Trophoblast cell (in vitro differentiated cells and primary cell): ENCODE measurements at regions not wholly inside any gene's neighbourhood (a gene's known extent, or its start where the extent isn't known, plus 50 kb on each side); places are given as distances from the start of the nearest gene placed in this dataset.

ENCODE experiments used
- DNase-seq, 2 donors: peaks; one replicate each; pipeline ENCODE4 v3.0.0-alpha.2; 2016
- H2AFZ ChIP-seq: 2 replicates; pipeline ENCODE4 v1.6.1; 2013; ENCODE audit warnings: low read length, moderate library complexity, mild to moderate bottlenecking; ENCODE audit not compliant: insufficient read depth, poor library complexity
- H2AK5ac ChIP-seq: 2 replicates; pipeline ENCODE4 v1.6.1; 2013; ENCODE audit warnings: mild to moderate bottlenecking, low read length
- H2BK120ac ChIP-seq: 2 replicates; pipeline ENCODE4 v1.6.1; 2013; ENCODE audit warnings: low read length, mild to moderate bottlenecking, moderate library complexity; ENCODE audit not compliant: insufficient read depth, poor library complexity
- H2BK12ac ChIP-seq: 2 replicates; pipeline ENCODE4 v1.6.1; 2013; ENCODE audit warnings: mild to moderate bottlenecking, low read length, moderate library complexity
- H2BK5ac ChIP-seq: 2 replicates; pipeline ENCODE4 v1.6.1; 2013; ENCODE audit warnings: low read length, low read depth, moderate library complexity, mild to moderate bottlenecking; ENCODE audit not compliant: poor library complexity
- H3K14ac ChIP-seq: 2 replicates; pipeline ENCODE4 v1.6.1; 2013; ENCODE audit warnings: mild to moderate bottlenecking, low read length
- H3K18ac ChIP-seq: 2 replicates; pipeline ENCODE4 v1.6.1; 2013; ENCODE audit warnings: mild to moderate bottlenecking, low read length
- H3K23ac ChIP-seq: 2 replicates; pipeline ENCODE4 v1.6.1; 2013; ENCODE audit warnings: low read length
- H3K27ac ChIP-seq: 2 replicates; pipeline ENCODE4 v1.5.1; 2013; ENCODE audit warnings: low read depth, mild to moderate bottlenecking, inconsistent platforms, low read length, moderate library complexity
- H3K27me3 ChIP-seq: 2 replicates; pipeline ENCODE4 v1.6.1; 2013; ENCODE audit warnings: inconsistent platforms, mild to moderate bottlenecking, low read length, moderate library complexity; ENCODE audit not compliant: insufficient read depth
- H3K36me3 ChIP-seq, 2 experiments: 1 replicate in 1 of 2; 2 replicates in 1 of 2; pipeline ENCODE4 v1.6.1; 2013; ENCODE audit warnings: low read length in 2 of 2, mild to moderate bottlenecking in 2 of 2, moderate library complexity in 1 of 2; ENCODE audit not compliant: insufficient read depth in 2 of 2, control insufficient read depth in 1 of 2
- H3K4ac ChIP-seq: 2 replicates; pipeline ENCODE4 v1.6.1; 2013; ENCODE audit warnings: low read depth, mild to moderate bottlenecking, low read length, moderate library complexity
- H3K4me1 ChIP-seq, 2 experiments: 1 replicate in 1 of 2; 2 replicates in 1 of 2; pipeline ENCODE4 v1.6.1; 2013; ENCODE audit warnings: low read length in 2 of 2, mild to moderate bottlenecking in 2 of 2, moderate library complexity in 1 of 2; ENCODE audit not compliant: insufficient read depth in 2 of 2, control insufficient read depth in 1 of 2
- H3K4me2 ChIP-seq: 2 replicates; pipeline ENCODE4 v1.6.1; 2013; ENCODE audit warnings: inconsistent platforms, mild to moderate bottlenecking, low read length, moderate library complexity
- H3K4me3 ChIP-seq: 2 replicates; pipeline ENCODE4 v1.5.1; 2013; ENCODE audit warnings: mild to moderate bottlenecking, low read depth, low read length, inconsistent platforms
- H3K79me1 ChIP-seq: one replicate; pipeline ENCODE4 v1.6.1; 2013; ENCODE audit warnings: low read length
- H3K79me2 ChIP-seq: 2 replicates; pipeline ENCODE4 v1.6.1; 2013; ENCODE audit warnings: low read length, mild to moderate bottlenecking; ENCODE audit not compliant: control insufficient read depth, insufficient read depth, poor library complexity
- H3K9ac ChIP-seq: 2 replicates; pipeline ENCODE4 v1.6.1; 2013; ENCODE audit warnings: mild to moderate bottlenecking, low read length
- H3K9me3 ChIP-seq: 2 replicates; pipeline ENCODE4 v1.6.1; 2013; ENCODE audit warnings: low read depth, mild to moderate bottlenecking, control low read depth, inconsistent platforms, low read length; ENCODE audit not compliant: insufficient read depth
- H4K12ac ChIP-seq: 2 replicates; pipeline ENCODE4 v1.6.1; 2013; ENCODE audit warnings: low read depth, mild to moderate bottlenecking, low read length, moderate library complexity
- H4K8ac ChIP-seq: 2 replicates; pipeline ENCODE4 v1.6.1; 2013; ENCODE audit warnings: low read depth, mild to moderate bottlenecking, low read length, moderate library complexity
- H4K91ac ChIP-seq: one replicate; pipeline ENCODE4 v1.6.1; 2013; ENCODE audit warnings: low read depth, mild to moderate bottlenecking, low read length, moderate library complexity
- WGBS: extraction: QIAGEN DNeasy Blood & Tissue Kit; methylation state at CpG from one replicate; pipeline ENCODE4 v1.1.7; 2013; ENCODE audit warnings: missing lambda C conversion rate; ENCODE audit not compliant: insufficient read length, insufficient coverage; ENCODE audit errors: extremely low coverage; 5-methylcytosine and 5-hydroxymethylcytosine counted together

- H4K8ac ChIP-seq: no peak overlapping the region
- H3K27ac ChIP-seq: no peak overlapping the region
- H3K4me2 ChIP-seq: no peak overlapping the region
- no peak overlapping the region for H2AK5ac ChIP-seq
- H4K91ac ChIP-seq: no peak overlapping the region
- H2AFZ ChIP-seq: no peak overlapping the region
- H3K4me3 ChIP-seq: no peak overlapping the region
- H2BK12ac ChIP-seq: no peak overlapping the region
- H4K12ac ChIP-seq: no peak overlapping the region
- H2BK5ac ChIP-seq: no peak overlapping the region
- no peak overlapping the region for H3K14ac ChIP-seq
- DNase-seq: peak in 1 of 2 donors; percentile 40
- H3K4ac ChIP-seq: no peak overlapping the region
- WGBS: no CpG with 5 or more reads among the region's 8 CpGs
- no peaks in the 10 kb centered on the region for H3K79me1 ChIP-seq
- no peak overlapping the region for H3K23ac ChIP-seq
- H3K18ac ChIP-seq: no peak overlapping the region
- H2BK120ac ChIP-seq: no peak overlapping the region
- H3K4me1 ChIP-seq: no peaks in the 10 kb centered on the region
- peaks cover 2% of the 10 kb centered on the region for H3K9me3 ChIP-seq
- no peaks in the 10 kb centered on the region for H3K79me2 ChIP-seq
- no peaks in the 10 kb centered on the region for H3K36me3 ChIP-seq
- no peak overlapping the region for H3K9ac ChIP-seq
- no peaks in the 10 kb centered on the region for H3K27me3 ChIP-seq
Measured at GRCh38 chr10:109773288-109774120, 149.8 kb downstream of the XPNPEP1 start.

DNA sequence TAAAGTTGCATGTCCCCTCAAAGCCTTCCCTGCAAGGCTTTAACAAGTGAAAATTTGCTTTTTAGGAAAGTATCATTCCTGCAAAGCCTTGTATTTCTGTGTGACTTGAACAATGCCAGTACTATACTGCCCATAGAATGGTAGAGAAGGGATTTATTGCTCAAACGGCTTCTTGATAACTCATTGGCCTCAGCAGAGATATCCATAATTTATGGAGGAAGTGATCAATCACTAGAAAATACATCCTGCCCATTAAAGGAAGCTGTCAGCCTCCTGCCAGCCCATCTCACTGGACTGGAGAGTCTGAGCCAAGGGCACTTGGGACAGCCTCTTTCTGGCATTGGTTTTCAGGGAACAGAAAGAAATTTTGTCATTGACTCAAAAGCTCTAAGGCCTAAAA is 152.6 kb downstream of the XPNPEP1 start:
- no peak overlapping the region for H3K18ac ChIP-seq
- H3K79me2 ChIP-seq: no peaks in the 10 kb centered on the region
- no peak overlapping the region for H3K4ac ChIP-seq
- H2AFZ ChIP-seq: no peak overlapping the region
- no peak overlapping the region for H2AK5ac ChIP-seq
- H2BK120ac ChIP-seq: no peak overlapping the region
- H3K27ac ChIP-seq: no peak overlapping the region
- no peak overlapping the region for H2BK5ac ChIP-seq
- no peak overlapping the region for H4K91ac ChIP-seq
- no peak for DNase-seq
- H3K36me3 ChIP-seq: no peaks in the 10 kb centered on the region
- H3K9ac ChIP-seq: no peak overlapping the region
- peaks cover 2% of the 10 kb centered on the region for H3K9me3 ChIP-seq
- H3K27me3 ChIP-seq: no peaks in the 10 kb centered on the region
- no peak overlapping the region for H2BK12ac ChIP-seq
- H3K23ac ChIP-seq: no peak overlapping the region
- no peak overlapping the region for H4K8ac ChIP-seq
- no peak overlapping the region for H4K12ac ChIP-seq
- no peaks in the 10 kb centered on the region for H3K4me1 ChIP-seq
- WGBS: no CpG with 5 or more reads among the region's 1 CpG
- no peak overlapping the region for H3K4me2 ChIP-seq
- no peak overlapping the region for H3K4me3 ChIP-seq
- H3K14ac ChIP-seq: no peak overlapping the region
- no peaks in the 10 kb centered on the region for H3K79me1 ChIP-seq

- DNase-seq: no peak
- Histone ChIP-seq H2BK12ac (no peak overlapping the region), H3K27ac (no peak overlapping the region), H3K9ac (no peak overlapping the region), H3K4me2 (no peak overlapping the region), H2AFZ (no peak overlapping the region), H3K36me3 (no peaks in the 10 kb centered on the region), H3K9me3 (peaks cover 2% of the 10 kb centered on the region), H3K4me3 (no peak overlapping the region), H3K18ac (no peak overlapping the region), H3K79me1 (no peaks in the 10 kb centered on the region), H3K14ac (no peak overlapping the region), H3K4me1 (no peaks in the 10 kb centered on the region), H2AK5ac (no peak overlapping the region), H4K8ac (no peak overlapping the region), H3K23ac (no peak overlapping the region), H2BK5ac (no peak overlapping the region), H4K12ac (no peak overlapping the region), H3K27me3 (no peaks in the 10 kb centered on the region), H2BK120ac (no peak overlapping the region), H3K4ac (no peak overlapping the region), H3K79me2 (no peaks in the 10 kb centered on the region), H4K91ac (no peak overlapping the region)
- no CpG with 5 or more reads among the region's 2 CpGs for WGBS
Measured at GRCh38 chr10:109769966-109770365, 153.3 kb downstream of the XPNPEP1 start.

GRCh38 chr10:109765838-109766237 is 157.5 kb downstream of the XPNPEP1 start:
- H2BK5ac ChIP-seq: no peak overlapping the region
- no peak overlapping the region for H3K14ac ChIP-seq
- no peak overlapping the region for H2BK120ac ChIP-seq
- no peak overlapping the region for H4K12ac ChIP-seq
- H3K27ac ChIP-seq: no peak overlapping the region
- no peaks in the 10 kb centered on the region for H3K27me3 ChIP-seq
- no peak overlapping the region for H2AFZ ChIP-seq
- no peak overlapping the region for H3K4me2 ChIP-seq
- H3K23ac ChIP-seq: no peak overlapping the region
- H3K4me3 ChIP-seq: no peak overlapping the region
- no peak overlapping the region for H3K4ac ChIP-seq
- no peak overlapping the region for H2BK12ac ChIP-seq
- no CpG with 5 or more reads among the region's 2 CpGs for WGBS
- no peaks in the 10 kb centered on the region for H3K79me2 ChIP-seq
- H3K9ac ChIP-seq: no peak overlapping the region
- H4K91ac ChIP-seq: no peak overlapping the region
- no peaks in the 10 kb centered on the region for H3K9me3 ChIP-seq
- no peaks in the 10 kb centered on the region for H3K79me1 ChIP-seq
- no peaks in the 10 kb centered on the region for H3K4me1 ChIP-seq
- no peak for DNase-seq
- H3K36me3 ChIP-seq: no peaks in the 10 kb centered on the region
- H3K18ac ChIP-seq: no peak overlapping the region
- H2AK5ac ChIP-seq: no peak overlapping the region
- H4K8ac ChIP-seq: no peak overlapping the region
